Activated CD4-positive, alpha-beta T cell treated with anti-CD3 and anti-CD28 coated beads, Interleukin-2, Interleukin-6, amounts not matched to agents 100 ng/mL and 50 ng/mL, durations not matched to agents 16 hours and 8 hours (primary cell): ENCODE measurements at regions not wholly inside any gene's neighbourhood (a gene's known extent, or its start where the extent isn't known, plus 50 kb on each side); places are given as distances from the start of the nearest gene placed in this dataset.
"Not testable (repeated sequence)": the region's sequence is repeated elsewhere in the genome, so short reads cannot be mapped to it uniquely, and the experiment has no call there.

Source experiments
- DNase-seq: peaks from one replicate; pipeline ENCODE4 v3.0.0-alpha.2; 2020

DNA sequence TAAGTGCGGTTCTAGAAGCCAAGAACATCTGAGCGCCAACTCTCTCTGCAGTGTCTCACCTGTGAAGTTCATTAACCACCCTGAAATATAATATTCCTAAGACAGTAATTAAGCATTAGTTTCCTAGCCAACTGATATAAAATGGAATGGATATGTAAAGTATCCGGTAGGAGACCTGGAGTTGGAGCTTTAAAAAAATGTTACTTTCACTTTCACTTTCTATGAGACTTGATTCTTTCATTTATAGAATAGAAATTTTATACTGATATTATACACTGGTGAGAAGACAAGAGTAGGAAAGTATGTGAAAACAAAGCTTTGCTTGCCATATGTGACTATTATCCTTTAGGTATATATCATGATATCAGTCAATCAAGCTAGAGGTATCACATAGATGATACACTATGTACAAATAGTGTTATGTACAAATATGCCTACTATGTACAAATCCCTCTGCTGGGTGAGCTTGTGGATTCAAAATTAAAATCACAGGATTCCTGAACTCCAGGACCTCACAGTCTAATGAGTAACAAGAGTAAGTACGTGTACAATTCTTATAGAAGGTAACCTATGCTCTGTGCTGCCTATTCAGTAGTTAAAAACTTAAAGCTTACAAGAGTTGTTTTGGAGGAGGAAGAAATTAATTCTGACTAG is 934.2 kb downstream of the TTLL7 start:
- DNase-seq, result no peak

DNA sequence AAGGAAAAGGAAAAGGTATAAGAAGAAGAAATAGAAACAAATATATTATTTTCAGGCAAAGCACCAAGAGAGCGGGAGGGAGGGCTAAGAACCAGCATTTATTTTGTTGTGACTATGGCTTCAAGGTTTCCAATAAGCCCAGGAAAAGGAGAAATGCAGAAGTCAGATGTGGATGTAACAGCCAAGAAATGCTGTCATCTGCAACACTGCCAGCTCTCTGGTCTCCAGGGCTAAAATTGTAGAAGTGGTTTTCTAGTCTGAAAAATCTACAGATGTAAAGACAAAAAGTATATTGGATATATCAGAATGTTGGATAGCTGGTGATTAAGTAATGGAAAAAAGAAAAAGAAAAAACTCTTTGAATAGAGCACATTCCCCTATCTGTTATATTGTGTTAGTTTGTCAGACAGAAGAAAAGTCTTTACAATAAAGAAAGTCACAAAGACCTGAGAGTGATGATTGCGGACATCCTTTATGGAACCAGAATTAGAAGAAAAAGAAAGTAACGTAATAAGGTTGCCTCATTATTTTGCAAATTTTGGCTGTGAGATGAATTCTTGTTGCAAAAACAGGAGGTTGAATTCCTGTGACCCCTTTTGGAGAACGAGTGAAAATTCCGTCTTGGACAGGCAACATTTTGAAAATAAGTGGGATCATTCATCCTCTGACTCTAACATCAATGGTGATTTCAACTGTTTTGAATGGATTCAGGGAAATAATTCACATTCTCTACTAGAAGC is 938.1 kb downstream of the TTLL7 start:
- no peak for DNase-seq

DNA sequence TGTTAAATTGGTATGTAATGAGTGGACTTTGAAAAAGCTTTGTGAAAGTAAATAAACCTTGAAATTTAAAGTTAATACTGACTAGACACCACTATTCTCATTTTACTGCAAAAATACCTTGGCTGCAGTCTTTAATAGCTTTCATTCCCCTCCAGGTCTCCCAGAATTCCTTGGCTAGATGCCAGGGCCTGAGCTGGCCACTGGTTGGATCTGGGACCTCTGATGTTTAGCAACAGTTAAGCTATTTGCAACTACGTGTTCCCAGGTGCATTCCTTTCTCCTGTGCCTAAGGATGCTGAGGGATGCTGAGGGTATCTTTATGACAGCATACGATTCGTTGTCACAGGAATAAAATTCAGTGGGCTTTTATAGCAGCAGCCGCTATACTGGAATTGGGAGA is 938.7 kb downstream of the TTLL7 start:
- DNase-seq, result no peak

DNA sequence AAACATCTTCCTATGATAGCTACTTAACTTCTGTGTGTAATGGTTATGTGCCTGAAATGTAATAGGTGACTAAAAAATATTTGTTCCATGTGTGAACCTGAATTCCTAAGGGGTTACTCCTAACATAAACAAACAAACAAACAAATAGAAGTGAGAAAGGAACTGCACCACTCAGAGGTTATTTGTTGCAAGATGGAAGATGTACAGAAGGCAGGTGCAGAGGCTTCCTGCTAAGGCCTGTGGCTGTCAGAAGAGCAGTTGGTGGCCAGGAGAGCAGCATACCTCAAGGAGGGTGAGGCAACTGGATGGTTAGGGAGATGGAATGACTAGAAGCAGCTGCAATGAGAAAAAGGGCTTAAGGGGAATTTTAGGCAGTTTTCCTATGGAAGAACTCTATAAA is 940.6 kb downstream of the TTLL7 start:
- DNase-seq, result no peak

DNA sequence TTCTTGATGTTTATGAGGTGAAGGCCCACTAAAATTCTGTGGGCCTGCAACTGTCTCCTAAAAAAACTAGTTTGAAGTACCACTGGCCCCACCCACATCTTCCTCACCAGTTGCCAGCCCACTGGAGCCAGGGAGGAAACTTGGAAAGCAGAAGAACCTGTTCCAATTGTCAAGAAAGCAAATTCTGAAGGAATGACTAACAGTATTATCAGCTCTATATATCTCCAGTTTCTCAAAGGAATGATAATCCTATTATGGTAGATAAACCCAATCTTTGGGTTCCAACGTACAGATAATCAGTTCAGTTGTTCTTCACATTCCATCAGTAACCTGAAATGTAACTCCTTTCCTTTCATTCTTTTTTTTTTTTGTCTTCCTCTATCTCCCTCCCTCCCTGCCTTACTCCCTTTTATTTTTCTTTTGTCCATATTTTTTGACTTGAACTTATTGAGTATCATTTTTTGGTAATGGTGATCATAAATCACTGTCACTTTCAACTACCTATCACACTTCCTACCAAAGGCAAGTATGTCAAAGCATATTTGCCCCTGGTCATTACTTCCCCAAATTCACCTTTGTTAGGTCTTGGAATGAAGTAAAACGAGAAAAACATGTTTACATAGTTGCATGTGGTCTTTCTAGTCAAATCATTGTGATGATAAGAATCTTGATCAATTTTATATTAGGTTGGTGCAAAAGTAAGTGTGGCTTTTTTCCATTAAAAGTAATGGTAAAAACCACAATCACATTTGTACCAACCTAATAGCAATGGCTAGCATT is 943.4 kb downstream of the TTLL7 start:
- no peak for DNase-seq

DNA sequence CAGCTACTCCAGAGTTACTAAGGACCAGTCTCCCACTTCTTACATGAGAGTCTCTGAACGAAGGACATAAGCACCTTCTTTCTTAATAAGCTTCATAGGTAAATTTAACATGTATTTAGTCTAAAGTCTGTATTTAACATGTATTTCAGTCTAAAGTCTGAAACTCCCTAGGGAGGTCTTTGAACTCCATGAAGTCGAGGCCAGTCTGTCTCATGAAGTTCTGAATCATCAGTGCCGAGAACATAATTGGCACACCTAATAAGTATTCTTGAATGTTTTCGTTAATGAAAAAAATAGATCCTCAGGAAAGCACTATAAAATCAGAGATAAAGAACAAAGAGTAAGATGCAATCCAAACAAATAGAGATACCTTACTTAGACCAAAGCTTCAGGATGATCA is 945.5 kb downstream of the TTLL7 start:
- DNase-seq, result no peak

DNA sequence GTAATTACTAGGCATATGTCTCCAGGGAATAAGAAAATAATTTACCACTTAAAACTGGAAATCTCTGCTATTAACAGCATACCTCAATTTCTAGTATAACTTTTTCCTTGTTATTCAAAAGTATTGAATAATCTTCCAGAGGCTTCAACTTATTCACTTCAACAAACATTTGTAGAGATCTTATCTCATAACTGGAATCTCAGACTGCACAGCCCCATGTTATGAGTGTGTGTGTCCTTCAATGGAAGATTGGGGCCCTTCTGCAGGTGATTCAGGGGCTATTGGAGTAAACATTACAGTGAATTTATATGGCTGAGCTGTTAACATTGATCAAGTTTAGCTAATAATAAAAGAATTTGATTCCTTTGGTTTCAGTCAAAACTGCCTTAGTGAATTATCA is 946.1 kb downstream of the TTLL7 start:
- no peak for DNase-seq

DNA sequence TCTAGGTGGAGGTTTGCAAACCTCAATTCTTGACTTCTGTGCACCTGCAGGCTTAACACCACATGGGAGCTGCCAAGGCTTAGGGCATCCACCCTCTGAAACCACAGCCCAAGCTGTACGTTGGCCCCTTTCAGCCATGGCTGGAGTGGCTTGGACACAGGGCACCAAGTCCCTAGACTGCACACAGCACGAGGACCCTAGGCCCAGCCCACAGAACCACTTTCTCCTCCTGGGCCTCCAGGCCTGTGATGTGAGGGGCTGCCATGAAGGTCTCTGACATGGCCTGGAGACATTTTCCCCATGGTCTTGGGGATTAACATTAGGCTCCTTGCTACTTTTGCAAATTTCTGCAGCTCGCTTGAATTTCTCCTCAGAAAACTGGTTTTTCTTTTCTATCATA is 947.9 kb downstream of the TTLL7 start:
- DNase-seq, result not testable (repeated sequence)

DNA sequence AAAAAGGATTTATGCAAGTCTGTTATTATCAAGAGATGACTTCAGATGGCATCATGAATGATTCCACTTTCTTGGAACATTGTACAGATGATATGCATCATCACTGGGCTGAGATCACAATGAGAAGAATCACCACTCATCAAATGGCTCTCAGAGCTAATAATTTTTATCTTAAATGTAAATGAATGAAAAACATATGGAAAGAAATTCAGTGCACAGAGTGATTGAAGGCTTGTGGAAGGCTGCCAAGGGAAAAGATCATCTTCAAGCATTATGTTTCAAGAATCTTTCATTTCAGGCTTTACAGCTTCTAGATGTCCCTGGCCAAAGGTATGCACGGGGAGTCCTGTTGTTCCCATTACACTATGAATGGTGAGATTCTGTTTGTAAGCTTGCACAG is 955.7 kb downstream of the TTLL7 start:
- no peak for DNase-seq

DNA sequence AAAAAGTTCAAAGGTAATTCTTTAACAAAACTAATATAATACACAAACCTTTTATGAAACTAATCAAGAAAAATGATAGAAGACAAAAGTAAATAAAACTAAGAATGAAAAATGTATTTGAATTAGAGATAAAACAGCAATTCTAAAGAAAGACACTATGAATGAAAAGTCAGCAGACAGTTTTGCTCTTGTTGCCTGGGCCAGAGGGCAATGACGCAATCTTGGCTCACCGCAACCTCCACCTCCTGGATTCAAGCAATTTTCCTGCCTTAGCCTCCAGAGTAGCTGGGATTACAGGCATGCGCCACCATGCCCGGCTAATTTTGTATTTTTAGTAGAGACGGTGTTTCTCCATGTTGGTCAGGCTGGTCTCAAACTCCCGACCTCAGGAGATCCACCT is 959.8 kb downstream of the TTLL7 start:
- not testable (repeated sequence) for DNase-seq

DNA sequence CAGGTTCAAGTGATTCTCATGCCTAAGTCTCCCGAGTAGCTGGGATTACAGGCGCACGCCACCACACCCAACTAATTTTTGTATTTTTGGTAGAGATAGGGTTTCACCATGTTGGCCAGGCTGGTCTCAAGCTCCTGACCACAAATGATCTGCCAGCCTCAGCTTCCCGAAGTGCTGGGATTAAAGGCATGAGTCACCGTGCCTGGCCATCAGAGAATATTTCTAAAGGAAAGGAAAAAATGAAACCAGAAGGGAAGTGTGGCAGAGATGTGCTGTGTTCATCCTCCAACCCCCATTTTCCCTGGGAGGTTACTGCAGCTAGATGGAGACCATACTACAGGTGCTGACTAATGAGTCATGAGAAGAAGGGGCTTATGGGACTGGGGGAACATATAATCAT is 964.1 kb downstream of the TTLL7 start:
- no peak for DNase-seq

DNA sequence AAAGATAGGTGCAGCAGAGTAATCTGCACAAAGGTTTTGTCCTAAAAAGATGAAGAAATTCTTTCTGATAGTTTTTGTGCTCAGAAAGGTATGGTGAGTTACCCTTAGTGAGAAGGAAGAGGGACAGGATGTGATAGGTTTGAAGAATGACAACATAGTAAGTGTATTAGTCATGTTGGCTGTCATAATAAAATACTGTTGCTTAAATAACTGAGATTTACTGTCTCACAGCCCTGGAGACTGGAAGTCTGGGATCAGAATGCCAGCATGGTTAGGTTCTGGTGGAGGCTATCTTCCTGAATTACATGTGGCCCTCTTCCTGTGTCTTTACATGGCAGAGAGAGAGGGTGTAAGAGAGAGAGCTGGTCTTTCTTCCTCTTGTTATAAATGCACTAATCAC is 965.2 kb downstream of the TTLL7 start:
- DNase-seq, result no peak

DNA sequence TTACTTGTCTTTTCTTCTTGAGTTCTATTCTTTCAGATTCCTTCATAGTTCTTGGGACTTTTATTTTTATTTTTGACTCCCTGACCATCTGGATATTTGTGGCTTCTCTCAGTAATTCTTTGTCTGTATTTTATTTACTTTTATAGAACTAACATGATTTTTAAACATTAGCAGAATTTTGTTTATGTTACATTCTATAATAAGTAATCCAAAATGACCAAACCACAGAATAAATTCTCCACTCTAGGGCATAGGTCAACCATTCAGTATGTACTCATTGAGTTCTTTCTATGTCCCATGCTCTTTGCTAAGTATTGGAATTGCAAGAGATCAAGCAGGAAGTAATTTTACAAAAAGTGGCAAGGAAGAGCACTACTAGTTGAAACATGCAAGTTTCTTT is 969.0 kb downstream of the TTLL7 start:
- DNase-seq, result no peak

DNA sequence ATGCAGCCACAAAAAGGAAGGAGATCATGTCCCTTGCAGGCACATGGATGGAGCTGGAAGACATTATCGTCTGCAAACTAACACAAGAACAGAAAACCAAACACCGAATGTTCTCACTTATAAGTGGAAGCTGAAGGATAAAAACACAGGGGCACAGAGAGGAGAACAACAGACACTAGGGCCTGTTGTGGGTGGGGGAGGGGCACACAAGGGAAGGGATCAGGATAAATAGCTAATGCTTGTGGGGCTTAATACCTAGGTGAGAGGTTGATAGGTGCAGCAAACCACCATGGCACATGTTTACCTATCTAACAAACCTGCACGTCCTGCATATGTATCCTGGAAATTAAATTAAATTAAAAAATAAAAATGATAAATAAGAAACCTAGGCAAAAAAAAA is 969.9 kb downstream of the TTLL7 start:
- no peak for DNase-seq

DNA sequence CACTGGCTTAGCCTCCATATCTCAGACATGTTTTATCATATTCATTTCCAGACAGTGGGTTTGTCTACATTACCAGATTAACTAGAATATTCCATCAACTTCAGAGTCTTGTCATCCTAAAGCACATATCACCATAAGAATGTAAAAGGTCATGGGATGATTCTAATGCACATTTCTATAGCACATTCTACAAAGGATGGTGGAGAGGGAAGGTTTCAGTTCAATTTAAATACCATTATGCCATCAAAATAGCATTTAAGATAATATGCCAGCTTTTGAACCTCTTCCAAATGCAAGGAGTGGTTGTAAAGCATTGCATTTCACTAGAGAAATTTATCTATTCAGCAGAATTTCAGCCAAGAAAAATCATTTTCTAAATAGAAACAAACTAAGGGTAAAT is 970.5 kb downstream of the TTLL7 start:
- DNase-seq, result no peak

DNA sequence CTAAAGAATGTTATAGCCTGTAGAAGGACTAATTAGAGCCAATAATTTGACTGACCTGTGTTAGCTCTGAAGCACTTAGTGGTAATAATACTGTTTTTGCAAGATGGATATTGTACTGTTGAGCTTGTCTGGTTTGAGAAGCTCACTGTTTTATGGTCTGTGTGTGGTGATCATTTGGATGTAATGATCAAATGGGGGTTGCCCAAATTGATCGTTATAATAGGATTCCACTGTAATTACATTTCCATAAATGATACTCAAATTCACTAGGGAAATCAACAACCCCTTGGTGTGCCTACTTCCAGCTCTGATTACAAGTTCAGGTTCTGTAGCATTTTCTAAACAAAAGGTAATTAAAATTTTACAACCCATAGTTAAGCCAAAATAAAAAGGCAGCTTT is 971.4 kb downstream of the TTLL7 start:
- DNase-seq, result no peak

DNA sequence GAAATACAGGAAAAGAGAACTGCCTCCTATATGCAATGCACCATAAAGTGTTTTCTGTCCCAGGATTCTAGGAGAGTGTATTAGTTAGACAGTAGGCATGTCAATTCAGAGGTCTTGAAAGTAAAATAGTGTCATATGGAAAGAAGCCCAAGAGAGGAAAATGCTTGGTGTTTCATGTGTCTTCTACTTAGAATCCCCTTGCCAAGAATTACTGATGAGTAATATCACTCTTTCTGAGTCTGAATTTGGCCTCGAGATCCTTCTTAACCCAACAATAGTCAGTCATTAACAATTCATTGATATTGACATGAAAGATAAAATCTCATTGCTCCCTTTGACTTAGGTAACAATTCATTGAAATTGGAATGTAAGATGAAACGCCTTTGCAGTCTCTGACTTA is 972.2 kb downstream of the TTLL7 start:
- DNase-seq, result peak; percentile 3

DNA sequence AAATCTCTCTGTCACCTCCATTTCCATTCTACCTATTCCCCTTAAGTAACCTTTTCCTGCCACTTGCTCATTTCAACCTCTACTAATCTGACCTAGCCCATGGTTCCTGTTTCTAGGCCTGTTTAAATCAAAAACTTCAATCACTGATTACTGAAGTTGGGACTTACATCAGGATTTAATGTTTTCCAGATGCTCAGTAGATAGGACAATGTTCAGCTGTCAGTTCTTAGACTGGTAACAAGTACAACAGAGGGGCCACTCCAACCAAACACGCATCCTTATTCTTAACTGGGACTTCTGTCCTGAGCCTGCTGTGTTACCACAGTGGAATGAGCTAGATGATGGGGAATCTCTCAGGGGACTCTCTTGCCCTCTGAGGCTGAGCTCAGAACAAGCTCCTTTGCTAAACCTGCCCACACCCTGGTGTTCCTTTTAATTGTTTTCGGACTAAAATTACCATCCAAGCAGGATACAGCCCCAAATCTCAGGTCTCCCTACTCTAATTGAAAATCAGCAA is 974.6 kb downstream of the TTLL7 start:
- DNase-seq, result no peak

DNA sequence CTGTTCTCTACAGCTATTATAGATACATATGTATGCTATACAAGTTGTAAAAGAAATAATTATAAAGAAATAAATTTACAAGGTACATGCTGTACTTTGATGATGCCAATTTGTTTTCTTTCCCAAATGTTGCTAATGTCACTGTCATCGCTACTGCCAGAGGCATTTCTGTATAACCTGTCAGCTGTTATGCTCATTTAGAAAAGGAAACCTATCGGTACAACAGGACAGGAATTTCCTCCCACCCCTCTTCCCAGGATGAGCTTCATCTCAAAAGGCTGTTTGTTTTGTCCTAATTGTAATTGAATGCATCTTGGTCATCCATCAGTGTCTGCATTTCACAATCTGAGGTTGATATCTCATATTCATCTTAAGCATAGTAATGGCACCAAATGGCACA is 975.7 kb downstream of the TTLL7 start:
- no peak for DNase-seq

DNA sequence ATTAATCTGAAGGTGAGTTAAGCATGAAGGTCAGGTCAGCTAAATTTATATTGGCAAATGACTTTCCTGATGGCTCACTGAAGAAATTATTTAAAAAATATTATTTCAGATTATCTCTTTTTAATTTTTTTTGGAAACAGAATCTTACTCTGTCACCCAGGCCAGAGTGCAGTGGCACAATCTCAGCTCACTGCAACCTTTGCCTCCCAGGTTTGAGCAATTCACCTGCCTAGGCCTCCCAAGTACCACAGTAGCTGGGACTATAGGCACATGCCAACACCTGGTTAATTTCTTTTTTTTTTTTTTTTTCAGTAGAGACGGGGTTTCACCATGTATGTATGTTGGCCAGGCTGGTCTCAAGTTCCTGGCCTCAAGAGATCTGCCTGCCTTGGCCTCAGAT is 976.7 kb downstream of the TTLL7 start:
- no peak for DNase-seq

DNA sequence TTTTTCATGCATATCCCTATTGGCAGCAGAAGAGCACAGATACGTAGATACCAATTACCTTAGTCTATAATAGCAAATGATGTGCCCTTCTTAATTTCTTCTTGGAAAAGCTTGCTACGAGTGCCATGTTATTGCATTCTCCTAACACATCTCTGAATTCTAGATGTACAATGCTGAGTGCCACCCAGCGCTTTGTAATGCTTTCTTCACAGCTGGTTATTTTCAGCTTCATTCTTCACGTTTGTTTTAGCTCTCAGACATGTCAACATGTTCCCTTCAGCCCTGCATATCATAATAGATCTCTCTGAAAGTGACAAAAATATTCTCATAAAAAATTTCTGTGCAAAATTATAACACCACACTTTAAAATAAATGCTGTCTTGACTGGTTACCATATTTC is 981.2 kb downstream of the TTLL7 start:
- no peak for DNase-seq

DNA sequence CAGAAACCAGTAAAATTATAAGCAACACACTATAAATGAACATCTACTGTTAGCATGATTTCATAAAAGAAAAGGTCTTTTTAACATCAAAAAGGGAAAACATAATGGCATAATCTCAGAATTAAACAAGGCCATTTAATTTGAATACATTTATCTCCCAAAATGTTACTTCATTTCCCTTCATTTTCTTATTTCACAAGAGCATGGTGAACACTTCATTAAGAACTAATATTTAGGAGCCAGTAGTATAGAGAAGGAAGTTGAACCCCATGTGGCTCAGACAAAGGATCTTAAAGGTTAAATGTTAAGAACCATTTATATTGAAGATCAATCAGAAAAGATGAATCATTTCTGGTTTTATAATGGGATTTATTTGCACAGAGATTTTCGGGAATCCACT is 981.7 kb downstream of the TTLL7 start:
- DNase-seq, result no peak

DNA sequence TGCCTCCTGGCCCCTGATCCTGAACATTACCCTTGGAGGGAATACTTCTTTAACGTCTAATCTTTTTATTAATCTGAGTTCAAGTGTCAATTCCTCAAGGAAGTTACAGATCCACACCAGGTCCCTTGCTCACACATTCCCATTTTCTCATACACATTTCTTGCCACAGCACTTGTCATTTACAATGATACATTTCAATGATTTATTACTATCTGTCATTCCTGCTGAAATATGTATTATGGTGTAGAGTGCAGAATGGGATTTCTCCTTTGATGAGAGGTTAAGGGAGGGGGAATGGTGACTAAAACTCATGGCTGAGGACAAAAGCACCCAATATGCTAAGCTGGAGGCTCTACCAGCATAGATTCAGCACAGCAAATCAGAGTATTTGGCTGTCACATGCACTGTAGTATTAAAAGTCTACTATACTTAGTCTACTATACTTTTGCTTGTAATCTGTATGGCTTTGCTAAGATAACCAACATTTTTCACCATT is 982.5 kb downstream of the TTLL7 start:
- no peak for DNase-seq

DNA sequence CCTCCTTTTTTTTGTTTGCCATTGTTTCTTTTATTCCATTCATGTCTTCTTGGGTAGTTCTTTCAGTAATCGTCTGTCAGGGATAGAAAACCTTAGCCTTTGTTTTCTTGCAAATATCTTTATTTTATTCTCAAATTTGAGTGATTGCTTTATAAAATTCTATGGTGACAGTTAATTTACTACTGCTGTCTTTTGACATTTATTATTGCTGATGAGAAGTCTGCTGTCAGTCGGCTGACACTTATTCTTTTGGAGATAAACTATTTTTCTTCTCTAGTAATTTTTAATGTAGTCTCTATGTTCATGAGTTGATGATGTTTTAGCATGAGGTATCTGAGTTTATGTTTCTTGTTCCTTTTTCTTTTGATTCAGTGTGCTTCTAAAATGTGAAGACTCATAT is 983.8 kb downstream of the TTLL7 start:
- DNase-seq, result no peak
